HEK293 (cell line): ENCODE measurements at regions not wholly inside any gene's neighbourhood (a gene's known extent, or its start where the extent isn't known, plus 50 kb on each side); places are given as distances from the start of the nearest gene placed in this dataset.

Source experiments
- CTCF ChIP-seq: fragments of 450-650 bp; formaldehyde crosslinking; IDR thresholded peaks from 2 replicates; pipeline ENCODE4 v1.5.1; 2016; ENCODE audit warnings: missing biosample characterization, missing genetic modification characterization
- PRDM1 ChIP-seq: fragments of 450-650 bp; formaldehyde crosslinking; IDR thresholded peaks from 2 replicates; pipeline ENCODE4; 2016; ENCODE audit warnings: missing biosample characterization, missing genetic modification characterization
- SP2 ChIP-seq: fragments of 450-650 bp; formaldehyde crosslinking; IDR thresholded peaks from 2 replicates; pipeline ENCODE4 v1.5.1; 2016; ENCODE audit warnings: missing biosample characterization, missing genetic modification characterization

GRCh38 chr10:37685741-37686683 lies 171.4 kb downstream of the ZNF248 start:
- TF ChIP-seq CTCF (tag by site-specific recombination) (no peak), SP2 (tag by site-specific recombination) (no peak), PRDM1 (no peak)
